Large intestine (tissue), 3 donors: ENCODE measurements at regions not wholly inside any gene's neighbourhood (a gene's known extent, or its start where the extent isn't known, plus 50 kb on each side); places are given as distances from the start of the nearest gene placed in this dataset.

Experiments used
- DNase-seq, 2 donors: peaks; one replicate each; pipeline versions ENCODE4 v3.0.0 to v3.0.0-alpha.2; 2013
- H3K27ac ChIP-seq: one replicate; pipeline ENCODE4 v1.5.1; 2013; ENCODE audit warnings: low read length
- H3K27me3 ChIP-seq: 2 replicates; pipeline ENCODE4 v1.6.1; 2013; ENCODE audit warnings: low read length; ENCODE audit not compliant: control insufficient read depth, insufficient read depth
- H3K36me3 ChIP-seq: 2 replicates; pipeline ENCODE4 v1.6.1; 2013; ENCODE audit warnings: low read length; ENCODE audit not compliant: control insufficient read depth, insufficient read depth
- H3K4me1 ChIP-seq: one replicate; pipeline ENCODE4 v1.6.1; 2013; ENCODE audit warnings: low read length; ENCODE audit not compliant: control insufficient read depth, insufficient read depth
- H3K4me3 ChIP-seq: one replicate; pipeline ENCODE4 v1.5.1; 2013; ENCODE audit warnings: low read length
- H3K9me3 ChIP-seq: one replicate; pipeline ENCODE4 v1.6.1; 2013; ENCODE audit warnings: mild to moderate bottlenecking, low read depth, low read length, moderate library complexity; ENCODE audit not compliant: control insufficient read depth
- WGBS: methylation state at CpG from one replicate; pipeline ENCODE4 v1.1.5; 2013; ENCODE audit warnings: low lambda C conversion rate; ENCODE audit not compliant: insufficient coverage; 5-methylcytosine and 5-hydroxymethylcytosine counted together

GRCh38 chr4:128381748-128382559 is 94.3 kb upstream of the PGRMC2 start:
- Histone ChIP-seq H3K27ac (no peak overlapping the region), H3K4me1 (no peaks in the 10 kb centered on the region), H3K36me3 (no peaks in the 10 kb centered on the region), H3K4me3 (no peak overlapping the region), H3K9me3 (peaks cover 4% of the 10 kb centered on the region), H3K27me3 (no peaks in the 10 kb centered on the region)
- WGBS, result 60% methylated on average over 1 of the region's 4 CpGs
- no peak for DNase-seq

GRCh38 chr4:128380306-128380705 is 92.7 kb upstream of the PGRMC2 start:
- no peaks in the 10 kb centered on the region for H3K4me1 ChIP-seq
- H3K36me3 ChIP-seq, result no peaks in the 10 kb centered on the region
- H3K27ac ChIP-seq, result no peak overlapping the region
- WGBS, result 100% methylated on average over 1 of the region's 4 CpGs
- H3K9me3 ChIP-seq, result peaks cover 9% of the 10 kb centered on the region
- H3K4me3 ChIP-seq, result no peak overlapping the region
- DNase-seq, result no peak
- H3K27me3 ChIP-seq, result no peaks in the 10 kb centered on the region

GRCh38 chr4:128379860-128380259 is 92.2 kb upstream of the PGRMC2 start:
- Histone ChIP-seq H3K36me3 (no peaks in the 10 kb centered on the region), H3K27ac (no peak overlapping the region), H3K27me3 (no peaks in the 10 kb centered on the region), H3K9me3 (peaks cover 9% of the 10 kb centered on the region), H3K4me1 (no peaks in the 10 kb centered on the region), H3K4me3 (no peak overlapping the region)
- peak; percentile 19 to 21 for DNase-seq
- WGBS, result no CpG with 5 or more reads among the region's 3 CpGs

- no peak for DNase-seq
- Histone ChIP-seq H3K4me3 (no peak overlapping the region), H3K27ac (no peak overlapping the region), H3K4me1 (no peaks in the 10 kb centered on the region), H3K9me3 (peaks cover 9% of the 10 kb centered on the region), H3K27me3 (no peaks in the 10 kb centered on the region), H3K36me3 (no peaks in the 10 kb centered on the region)
- WGBS, result 79% methylated on average over 3 of the region's 3 CpGs
Measured at GRCh38 chr4:128378668-128379067, 91.1 kb upstream of the PGRMC2 start.

GRCh38 chr4:128376958-128377357 is 89.3 kb upstream of the PGRMC2 start:
- DNase-seq, result no peak
- H3K27me3 ChIP-seq, result no peaks in the 10 kb centered on the region
- no peak overlapping the region for H3K4me3 ChIP-seq
- no peaks in the 10 kb centered on the region for H3K36me3 ChIP-seq
- no CpG with 5 or more reads among the region's 4 CpGs for WGBS
- H3K27ac ChIP-seq, result no peak overlapping the region
- H3K9me3 ChIP-seq, result peaks cover 9% of the 10 kb centered on the region
- H3K4me1 ChIP-seq, result no peaks in the 10 kb centered on the region

- H3K4me3 ChIP-seq, result no peak overlapping the region
- no peak overlapping the region for H3K27ac ChIP-seq
- no peaks in the 10 kb centered on the region for H3K36me3 ChIP-seq
- peaks cover 9% of the 10 kb centered on the region for H3K9me3 ChIP-seq
- no peaks in the 10 kb centered on the region for H3K4me1 ChIP-seq
- no peak for DNase-seq
- H3K27me3 ChIP-seq, result no peaks in the 10 kb centered on the region
- WGBS, result no CpG with 5 or more reads among the region's 5 CpGs
Measured at GRCh38 chr4:128376303-128376702, 88.7 kb upstream of the PGRMC2 start.

- no peaks in the 10 kb centered on the region for H3K4me1 ChIP-seq
- peaks cover 9% of the 10 kb centered on the region for H3K9me3 ChIP-seq
- no peak overlapping the region for H3K4me3 ChIP-seq
- H3K36me3 ChIP-seq, result no peaks in the 10 kb centered on the region
- no CpG with 5 or more reads among the region's 2 CpGs for WGBS
- DNase-seq, result no peak
- no peaks in the 10 kb centered on the region for H3K27me3 ChIP-seq
- no peak overlapping the region for H3K27ac ChIP-seq
Measured at GRCh38 chr4:128373628-128374027, 86.0 kb upstream of the PGRMC2 start.

GRCh38 chr4:128371876-128372275 is 84.3 kb upstream of the PGRMC2 start:
- H3K4me1 ChIP-seq, result no peaks in the 10 kb centered on the region
- no peaks in the 10 kb centered on the region for H3K27me3 ChIP-seq
- no CpG with 5 or more reads among the region's 2 CpGs for WGBS
- H3K4me3 ChIP-seq, result no peak overlapping the region
- no peaks in the 10 kb centered on the region for H3K36me3 ChIP-seq
- H3K27ac ChIP-seq, result no peak overlapping the region
- no peak for DNase-seq
- peaks cover 4% of the 10 kb centered on the region for H3K9me3 ChIP-seq

GRCh38 chr4:128371001-128371777 is 83.6 kb upstream of the PGRMC2 start:
- H3K4me3 ChIP-seq, result no peak overlapping the region
- 100% methylated on average over 3 of the region's 8 CpGs for WGBS
- no peak overlapping the region for H3K27ac ChIP-seq

GRCh38 chr4:128366212-128366611 is 78.6 kb upstream of the PGRMC2 start:
- H3K4me1 ChIP-seq, result no peaks in the 10 kb centered on the region
- H3K9me3 ChIP-seq, result no peaks in the 10 kb centered on the region
- no peak for DNase-seq
- H3K27me3 ChIP-seq, result no peaks in the 10 kb centered on the region
- WGBS, result 97% methylated on average over 3 of the region's 4 CpGs
- no peak overlapping the region for H3K4me3 ChIP-seq
- no peak overlapping the region for H3K27ac ChIP-seq
- H3K36me3 ChIP-seq, result no peaks in the 10 kb centered on the region

More at GRCh38 chr4:128371001-128371777, 83.6 kb upstream of the PGRMC2 start:
- DNase-seq, result no peak
- Histone ChIP-seq H3K9me3 (no peaks in the 10 kb centered on the region), H3K36me3 (no peaks in the 10 kb centered on the region), H3K27me3 (no peaks in the 10 kb centered on the region), H3K4me1 (no peaks in the 10 kb centered on the region)
